ENCODE measurements at regions not wholly inside any gene's neighbourhood (a gene's known extent, or its start where the extent isn't known, plus 50 kb on each side); places are given as distances from the start of the nearest gene placed in this dataset.

DNA sequence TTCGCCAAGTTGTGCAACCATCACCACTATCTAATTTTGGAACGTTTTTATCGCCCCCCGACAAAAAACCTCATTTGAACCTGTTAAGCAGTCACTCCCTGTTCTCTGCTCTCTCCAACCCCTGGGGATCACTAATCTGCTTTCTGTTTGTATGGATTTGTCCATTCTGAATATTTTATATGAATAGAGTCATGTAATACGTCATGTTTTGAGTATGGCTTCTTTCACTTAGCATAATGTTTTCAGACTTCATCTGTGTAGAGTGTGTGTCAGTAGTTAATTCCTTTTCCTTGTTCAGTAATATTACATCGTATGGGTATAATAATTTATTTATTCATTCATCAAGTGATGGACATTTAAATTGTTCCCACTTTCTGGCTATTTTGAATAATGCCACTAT lies 232.2 kb downstream of the SMARCA2 start:
- H3K9me3 ChIP-seq (ENCODE audit: control insufficient read depth, insufficient read depth, low read depth, low read length) = no peaks in the 10 kb centered on the region; the same call in 1 of the 2 replicates
- no peaks in the 10 kb centered on the region for H3K4me1 ChIP-seq (ENCODE audit: control insufficient read depth, insufficient read depth, low read length)
- CTCF ChIA-PET = interaction anchor here (0.6 to 0.7 kb wide), 3 partner anchors 157 to 1266 kb away, joined by 3 read pairs; no protein-coding TSS in a partner anchor
- no peaks in the 10 kb centered on the region for H3K36me3 ChIP-seq (ENCODE audit: control insufficient read depth in 2 of 2, insufficient read depth in 1 of 2, low read length in 2 of 2)
- TF ChIP-seq RBAK (tag by site-specific recombination; IDR thresholded peaks at IDR 0.05) (no peak), ZNF341 (tag by site-specific recombination; IDR thresholded peaks at IDR 0.05; ENCODE audit: low read depth) (no peak), ZNF426 (tag by site-specific recombination; IDR thresholded peaks at IDR 0.05) (no peak), ZNF37A (tag by site-specific recombination; IDR thresholded peaks at IDR 0.05) (no peak), ZBTB17 (tag by site-specific recombination; IDR thresholded peaks at IDR 0.05) (no peak), ZNF530 (tag by site-specific recombination; IDR thresholded peaks at IDR 0.05; ENCODE audit: low read depth) (no peak), ZNF544 (tag by site-specific recombination; IDR thresholded peaks at IDR 0.05) (no peak), ZNF266 (tag by site-specific recombination; IDR thresholded peaks at IDR 0.05; ENCODE audit: low read depth) (no peak), KLF1 (tag by site-specific recombination; IDR thresholded peaks at IDR 0.05) (no peak), ZNF768 (tag by site-specific recombination; IDR thresholded peaks at IDR 0.05) (no peak), REPIN1 (tag by site-specific recombination; IDR thresholded peaks at IDR 0.05; ENCODE audit: low read depth) (no peak), SCRT1 (tag by site-specific recombination; IDR thresholded peaks at IDR 0.05; ENCODE audit: borderline replicate concordance) (no peak), ZNF701 (tag by site-specific recombination; IDR thresholded peaks at IDR 0.05) (no peak)
- TF ChIP-seq, protein P1, sequence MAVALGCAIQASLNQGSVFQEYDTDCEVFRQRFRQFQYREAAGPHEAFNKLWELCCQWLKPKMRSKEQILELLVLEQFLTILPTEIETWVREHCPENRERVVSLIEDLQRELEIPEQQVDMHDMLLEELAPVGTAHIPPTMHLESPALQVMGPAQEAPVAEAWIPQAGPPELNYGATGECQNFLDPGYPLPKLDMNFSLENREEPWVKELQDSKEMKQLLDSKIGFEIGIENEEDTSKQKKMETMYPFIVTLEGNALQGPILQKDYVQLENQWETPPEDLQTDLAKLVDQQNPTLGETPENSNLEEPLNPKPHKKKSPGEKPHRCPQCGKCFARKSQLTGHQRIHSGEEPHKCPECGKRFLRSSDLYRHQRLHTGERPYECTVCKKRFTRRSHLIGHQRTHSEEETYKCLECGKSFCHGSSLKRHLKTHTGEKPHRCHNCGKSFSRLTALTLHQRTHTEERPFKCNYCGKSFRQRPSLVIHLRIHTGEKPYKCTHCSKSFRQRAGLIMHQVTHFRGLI (tag by site-specific recombination; IDR thresholded peaks at IDR 0.05) = no peak
- TF ChIP-seq, protein P2, sequence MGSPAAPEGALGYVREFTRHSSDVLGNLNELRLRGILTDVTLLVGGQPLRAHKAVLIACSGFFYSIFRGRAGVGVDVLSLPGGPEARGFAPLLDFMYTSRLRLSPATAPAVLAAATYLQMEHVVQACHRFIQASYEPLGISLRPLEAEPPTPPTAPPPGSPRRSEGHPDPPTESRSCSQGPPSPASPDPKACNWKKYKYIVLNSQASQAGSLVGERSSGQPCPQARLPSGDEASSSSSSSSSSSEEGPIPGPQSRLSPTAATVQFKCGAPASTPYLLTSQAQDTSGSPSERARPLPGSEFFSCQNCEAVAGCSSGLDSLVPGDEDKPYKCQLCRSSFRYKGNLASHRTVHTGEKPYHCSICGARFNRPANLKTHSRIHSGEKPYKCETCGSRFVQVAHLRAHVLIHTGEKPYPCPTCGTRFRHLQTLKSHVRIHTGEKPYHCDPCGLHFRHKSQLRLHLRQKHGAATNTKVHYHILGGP (tag by site-specific recombination; IDR thresholded peaks at IDR 0.05) = no peak
- TF ChIP-seq, protein P3, sequence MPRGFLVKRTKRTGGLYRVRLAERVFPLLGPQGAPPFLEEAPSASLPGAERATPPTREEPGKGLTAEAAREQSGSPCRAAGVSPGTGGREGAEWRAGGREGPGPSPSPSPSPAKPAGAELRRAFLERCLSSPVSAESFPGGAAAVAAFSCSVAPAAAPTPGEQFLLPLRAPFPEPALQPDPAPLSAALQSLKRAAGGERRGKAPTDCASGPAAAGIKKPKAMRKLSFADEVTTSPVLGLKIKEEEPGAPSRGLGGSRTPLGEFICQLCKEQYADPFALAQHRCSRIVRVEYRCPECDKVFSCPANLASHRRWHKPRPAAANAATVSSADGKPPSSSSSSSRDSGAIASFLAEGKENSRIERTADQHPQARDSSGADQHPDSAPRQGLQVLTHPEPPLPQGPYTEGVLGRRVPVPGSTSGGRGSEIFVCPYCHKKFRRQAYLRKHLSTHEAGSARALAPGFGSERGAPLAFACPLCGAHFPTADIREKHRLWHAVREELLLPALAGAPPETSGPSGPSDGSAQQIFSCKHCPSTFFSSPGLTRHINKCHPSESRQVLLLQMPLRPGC (tag by site-specific recombination; IDR thresholded peaks at IDR 0.05) = no peak
- no peak overlapping the region for H3K27ac ChIP-seq (ENCODE audit: extremely low read depth, low read depth, low read length)
- POLR2A ChIA-PET = no interaction called here
- H3K4me3 ChIP-seq (ENCODE audit: low read depth, low read length) = no peak overlapping the region

DNA sequence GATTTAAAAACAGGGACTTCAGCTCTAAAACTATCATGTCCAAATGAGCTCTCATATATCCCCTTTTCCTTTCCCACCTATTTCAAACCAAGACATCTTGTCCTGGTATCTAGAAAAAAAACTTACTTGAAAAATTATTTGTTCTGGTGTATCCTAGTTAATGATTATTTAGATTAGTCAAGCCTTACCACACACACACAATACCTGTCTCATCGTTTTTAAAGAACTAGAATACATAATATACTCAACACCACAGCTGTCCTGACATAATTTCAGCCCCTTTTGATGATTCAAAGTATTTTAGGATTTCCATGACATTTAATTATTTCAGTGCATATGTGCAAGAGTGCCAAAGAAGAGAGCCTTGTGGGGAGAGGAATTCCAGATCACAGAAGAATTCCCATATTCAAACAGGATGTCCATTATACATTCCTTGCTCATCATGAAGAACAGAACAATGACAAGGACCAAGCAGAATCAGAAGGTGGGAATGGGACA lies 233.7 kb downstream of the SMARCA2 start:
- H3K9me3 ChIP-seq (ENCODE audit: control insufficient read depth, insufficient read depth, low read depth, low read length) = no peaks in the 10 kb centered on the region; the same call in 1 of the 2 replicates
- TF ChIP-seq ZNF558 (tag by site-specific recombination; IDR thresholded peaks at IDR 0.05) = no peak
- TF ChIP-seq, protein P4, sequence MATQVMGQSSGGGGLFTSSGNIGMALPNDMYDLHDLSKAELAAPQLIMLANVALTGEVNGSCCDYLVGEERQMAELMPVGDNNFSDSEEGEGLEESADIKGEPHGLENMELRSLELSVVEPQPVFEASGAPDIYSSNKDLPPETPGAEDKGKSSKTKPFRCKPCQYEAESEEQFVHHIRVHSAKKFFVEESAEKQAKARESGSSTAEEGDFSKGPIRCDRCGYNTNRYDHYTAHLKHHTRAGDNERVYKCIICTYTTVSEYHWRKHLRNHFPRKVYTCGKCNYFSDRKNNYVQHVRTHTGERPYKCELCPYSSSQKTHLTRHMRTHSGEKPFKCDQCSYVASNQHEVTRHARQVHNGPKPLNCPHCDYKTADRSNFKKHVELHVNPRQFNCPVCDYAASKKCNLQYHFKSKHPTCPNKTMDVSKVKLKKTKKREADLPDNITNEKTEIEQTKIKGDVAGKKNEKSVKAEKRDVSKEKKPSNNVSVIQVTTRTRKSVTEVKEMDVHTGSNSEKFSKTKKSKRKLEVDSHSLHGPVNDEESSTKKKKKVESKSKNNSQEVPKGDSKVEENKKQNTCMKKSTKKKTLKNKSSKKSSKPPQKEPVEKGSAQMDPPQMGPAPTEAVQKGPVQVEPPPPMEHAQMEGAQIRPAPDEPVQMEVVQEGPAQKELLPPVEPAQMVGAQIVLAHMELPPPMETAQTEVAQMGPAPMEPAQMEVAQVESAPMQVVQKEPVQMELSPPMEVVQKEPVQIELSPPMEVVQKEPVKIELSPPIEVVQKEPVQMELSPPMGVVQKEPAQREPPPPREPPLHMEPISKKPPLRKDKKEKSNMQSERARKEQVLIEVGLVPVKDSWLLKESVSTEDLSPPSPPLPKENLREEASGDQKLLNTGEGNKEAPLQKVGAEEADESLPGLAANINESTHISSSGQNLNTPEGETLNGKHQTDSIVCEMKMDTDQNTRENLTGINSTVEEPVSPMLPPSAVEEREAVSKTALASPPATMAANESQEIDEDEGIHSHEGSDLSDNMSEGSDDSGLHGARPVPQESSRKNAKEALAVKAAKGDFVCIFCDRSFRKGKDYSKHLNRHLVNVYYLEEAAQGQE (tag by site-specific recombination; IDR thresholded peaks at IDR 0.05) = no peak
- CTCF ChIA-PET = interaction anchor here (0.6 to 0.7 kb wide), 3 partner anchors 8 to 44 kb away, joined by 3 to 5 read pairs (median 3); no protein-coding TSS in a partner anchor
- no peak overlapping the region for H3K27ac ChIP-seq (ENCODE audit: extremely low read depth, low read depth, low read length)
- POLR2A ChIA-PET = no interaction called here
- no peaks in the 10 kb centered on the region for H3K36me3 ChIP-seq (ENCODE audit: control insufficient read depth in 2 of 2, insufficient read depth in 1 of 2, low read length in 2 of 2)
- no peaks in the 10 kb centered on the region for H3K4me1 ChIP-seq (ENCODE audit: control insufficient read depth, insufficient read depth, low read length)
- no peak overlapping the region for H3K4me3 ChIP-seq (ENCODE audit: low read depth, low read length)
